ENCODE measurements at regions not wholly inside any gene's neighbourhood (a gene's known extent, or its start where the extent isn't known, plus 50 kb on each side); places are given as distances from the start of the nearest gene placed in this dataset.

DNA sequence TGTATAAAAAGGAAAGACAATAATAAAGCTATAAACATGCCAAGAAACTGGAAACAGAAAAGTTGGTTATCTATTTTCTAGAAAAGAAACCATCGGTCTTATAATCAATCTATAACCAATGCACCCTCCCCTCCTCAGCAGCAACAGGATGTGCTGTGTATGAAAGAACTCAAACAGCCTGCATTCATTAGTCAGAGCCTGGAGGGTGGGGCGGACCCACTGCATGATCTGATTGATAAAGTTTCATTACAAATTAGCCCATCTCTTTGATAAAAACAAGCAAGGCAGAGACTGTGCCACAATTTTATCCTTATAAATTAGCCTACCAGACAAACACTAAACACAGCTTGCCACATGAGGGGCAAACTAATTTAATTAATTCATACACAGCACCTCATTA is 448.1 kb downstream of the BCAT1 start:
- DNase-seq, result no peak

DNA sequence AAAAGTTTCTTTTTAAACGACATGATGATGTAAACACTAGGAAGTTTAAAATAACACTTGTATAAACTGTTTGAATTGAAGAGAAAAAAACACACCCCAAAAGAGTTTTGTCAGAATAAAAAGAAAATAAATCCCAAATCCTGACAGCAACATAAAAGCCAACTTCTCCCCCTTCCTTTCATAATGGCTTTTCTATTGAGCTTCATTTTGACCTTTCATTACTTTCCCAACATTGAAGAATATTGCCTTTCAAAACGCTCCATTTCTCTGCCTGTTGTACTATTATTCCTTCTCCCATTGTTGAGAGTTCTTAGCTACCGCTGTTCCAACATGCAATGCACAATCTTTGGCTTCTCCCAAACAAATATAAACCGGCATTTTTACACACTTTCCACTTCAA is 448.5 kb downstream of the BCAT1 start:
- DNase-seq, result no peak

DNA sequence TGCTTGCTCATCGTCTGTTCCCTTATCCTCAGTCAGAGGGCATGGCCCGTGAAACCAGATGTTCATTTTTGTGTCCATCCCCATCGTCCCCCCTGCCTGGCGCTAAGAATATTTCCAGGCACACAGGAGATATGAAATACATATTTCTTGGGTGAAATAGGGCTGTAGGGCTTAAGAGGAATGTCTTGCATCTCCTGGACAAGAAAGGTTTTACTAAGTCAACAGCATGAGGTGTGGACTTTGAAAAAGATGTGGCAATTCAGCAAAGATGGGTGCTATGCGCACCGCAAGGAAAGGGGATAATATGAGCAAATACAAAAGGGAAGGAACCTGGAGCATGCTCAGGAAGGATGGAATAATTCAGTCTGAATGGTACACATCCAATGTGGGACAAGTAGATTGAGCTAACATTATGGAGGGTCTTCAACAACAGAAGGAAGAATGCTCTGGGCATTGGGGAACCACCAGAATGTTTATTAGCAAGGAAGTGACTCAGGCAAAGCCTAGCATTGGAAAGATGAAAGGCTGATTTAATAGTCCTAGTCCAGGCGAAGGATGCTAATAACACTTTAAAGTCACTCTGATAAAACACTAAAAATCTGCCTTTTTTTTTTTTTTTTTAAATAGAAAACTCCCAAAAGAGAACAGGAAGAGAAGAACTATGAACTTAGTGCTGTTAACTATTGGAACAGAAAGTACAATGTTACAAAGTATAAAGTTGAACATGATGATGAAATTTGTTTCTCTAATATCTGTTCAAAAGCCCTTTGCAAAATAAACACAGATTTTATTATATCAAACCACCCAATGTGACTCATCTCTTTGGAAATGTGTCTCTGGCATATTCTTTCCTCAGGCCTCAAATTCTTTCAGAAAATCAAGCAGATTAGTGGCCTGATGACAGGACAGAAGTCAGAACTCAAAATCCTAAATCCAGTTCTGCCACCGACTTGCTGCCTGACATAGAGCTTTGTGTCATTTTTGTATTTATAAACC is 449.5 kb downstream of the BCAT1 start:
- DNase-seq, result no peak

DNA sequence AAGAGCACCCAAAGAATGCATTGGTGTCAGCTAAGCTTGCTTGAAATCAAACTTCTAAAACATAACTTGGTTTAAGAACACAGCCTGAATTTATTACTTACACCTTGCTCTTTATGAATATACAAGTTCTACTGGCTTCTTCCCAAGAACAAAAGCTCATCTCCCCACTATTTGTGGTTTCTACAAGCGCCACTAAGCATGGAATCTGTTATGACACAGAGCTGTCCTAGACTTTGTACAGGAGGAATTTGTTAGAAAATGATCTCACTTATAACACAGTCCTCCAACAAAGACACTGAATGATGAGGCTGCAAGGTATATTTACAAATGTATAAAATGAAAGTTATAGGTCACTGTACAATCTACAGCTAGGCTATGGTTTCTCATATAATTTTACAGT is 452.1 kb downstream of the BCAT1 start:
- DNase-seq, result no peak

DNA sequence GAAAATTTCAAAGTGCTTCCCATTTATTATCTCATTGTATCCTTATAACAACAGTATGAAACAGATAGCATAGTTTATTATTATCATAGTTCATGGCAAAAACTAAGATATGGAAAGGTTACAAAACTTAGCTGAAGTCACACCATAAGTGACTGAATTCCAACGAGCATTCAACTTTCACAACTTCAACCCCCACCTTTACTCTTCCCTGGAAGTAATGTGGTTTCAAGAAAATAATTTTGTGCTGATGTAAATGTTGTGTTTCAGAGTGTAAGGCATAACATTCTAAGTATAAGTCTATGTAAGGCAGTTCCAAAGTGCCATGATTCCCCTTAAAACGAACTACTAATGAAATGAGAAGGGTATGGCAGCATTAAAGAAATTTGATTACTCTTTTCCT is 454.5 kb downstream of the BCAT1 start:
- no peak for DNase-seq

DNA sequence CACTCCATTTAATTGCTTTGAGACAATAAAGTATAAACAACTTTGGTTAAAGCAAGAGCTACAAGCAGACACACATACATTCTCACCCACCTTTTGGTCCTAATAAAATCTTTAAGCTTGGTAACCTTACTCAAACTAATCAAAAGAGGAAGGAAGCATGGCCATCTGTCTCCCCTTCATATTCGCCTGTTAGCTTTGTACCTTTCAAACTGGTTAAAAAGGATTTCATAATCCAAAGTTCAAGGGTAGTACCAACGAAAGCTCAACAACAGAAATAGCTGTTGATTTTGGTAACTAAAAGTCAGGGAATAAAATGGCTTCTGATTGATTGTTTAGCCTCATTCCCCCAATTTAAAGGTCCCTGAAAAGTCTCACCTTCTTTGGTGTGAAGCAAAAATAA is 456.9 kb downstream of the BCAT1 start:
- DNase-seq, result no peak

DNA sequence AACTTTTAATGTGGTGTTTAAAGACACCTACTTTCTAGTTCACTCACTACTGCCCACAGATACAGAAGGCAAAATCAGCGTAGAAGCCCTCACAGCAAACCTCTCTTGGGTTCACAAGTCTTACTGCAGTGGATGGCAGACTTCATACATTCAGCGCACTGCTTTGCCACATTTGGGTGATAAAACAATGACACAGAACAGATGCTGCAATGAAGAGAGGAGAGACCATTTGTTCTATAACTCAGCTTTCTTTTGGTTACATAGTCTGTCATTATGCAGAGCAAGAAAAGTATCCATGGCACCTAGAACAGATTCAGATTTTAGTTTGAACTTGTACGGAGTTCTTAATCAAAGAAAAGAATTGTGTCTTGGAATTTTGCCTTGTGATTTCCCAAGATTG is 459.0 kb downstream of the BCAT1 start:
- no peak for DNase-seq

DNA sequence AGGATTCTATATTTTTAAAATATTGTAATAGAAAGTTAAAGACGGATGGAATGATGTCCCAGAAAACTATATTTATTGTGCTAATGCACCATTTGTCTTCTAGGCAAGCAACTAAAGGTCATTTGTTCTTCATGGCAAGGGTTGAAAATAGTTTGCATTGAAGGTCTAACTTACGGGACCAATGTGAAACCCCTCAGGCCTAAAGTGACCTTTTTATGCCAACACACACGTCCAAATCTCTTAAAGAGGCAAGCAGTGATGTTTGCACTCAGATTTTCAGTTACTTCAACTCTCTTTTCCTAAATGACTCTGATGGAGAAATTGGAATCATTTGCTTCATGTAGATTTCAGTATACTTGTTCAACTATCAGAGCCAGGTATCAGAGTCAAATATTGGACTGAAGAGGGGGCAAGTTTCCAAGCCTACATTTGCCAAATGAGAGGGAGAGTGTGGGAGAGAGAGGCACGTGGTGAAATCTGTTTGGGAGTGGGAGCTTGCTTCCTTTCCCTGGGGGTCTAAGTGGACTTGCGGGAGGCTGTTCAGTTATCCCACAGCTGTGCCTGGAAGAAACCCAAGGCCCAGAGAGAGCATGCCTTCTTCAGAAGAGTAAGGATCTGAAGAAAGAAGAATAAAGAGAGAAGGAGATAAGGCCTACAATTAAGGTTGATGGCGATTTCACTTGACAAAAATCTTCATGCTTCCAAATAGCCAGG is 459.8 kb downstream of the BCAT1 start:
- DNase-seq, result no peak

DNA sequence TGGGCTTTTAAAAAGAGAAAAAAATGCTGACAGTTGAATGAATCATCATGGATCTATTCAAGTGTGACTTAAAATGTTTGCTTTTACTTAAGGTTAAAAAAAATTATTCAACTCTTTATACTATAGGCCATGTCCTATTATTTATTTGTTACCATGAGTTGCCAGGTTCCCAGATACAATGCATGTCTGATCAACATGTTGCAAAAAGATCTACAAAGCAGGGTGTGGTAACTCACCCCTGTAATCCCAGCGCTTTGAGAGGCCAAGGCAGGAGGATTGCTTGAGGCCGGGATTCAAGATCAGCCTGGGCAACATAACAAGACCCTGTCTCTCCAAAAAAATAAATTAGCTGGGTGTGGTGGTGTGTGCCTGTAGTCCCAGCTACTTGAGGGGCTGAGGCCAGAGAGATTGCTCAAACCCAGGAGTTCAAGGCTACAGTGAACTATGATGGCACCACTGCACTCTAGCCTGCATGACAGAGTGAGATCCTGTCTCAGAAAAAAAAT is 460.8 kb downstream of the BCAT1 start:
- DNase-seq, result no peak

DNA sequence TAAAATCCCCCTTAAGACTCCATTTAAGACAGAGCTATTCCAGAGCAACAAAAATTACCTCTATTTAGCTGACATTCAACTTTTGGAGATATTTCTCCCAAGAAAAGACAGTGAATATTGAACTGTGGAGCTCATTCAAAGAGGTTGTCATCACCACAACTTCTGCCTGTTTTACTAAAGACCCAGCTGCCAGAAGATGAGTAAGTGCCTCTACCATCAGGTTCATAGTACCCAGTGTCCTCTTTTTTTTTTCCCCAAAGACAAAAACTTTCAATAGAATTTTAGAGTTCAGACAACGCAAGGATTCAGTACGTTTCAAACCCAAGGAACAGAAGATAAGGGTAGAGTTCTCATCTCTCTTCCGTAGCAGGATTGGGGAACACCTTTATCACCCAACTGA is 461.3 kb downstream of the BCAT1 start:
- DNase-seq, result no peak

DNA sequence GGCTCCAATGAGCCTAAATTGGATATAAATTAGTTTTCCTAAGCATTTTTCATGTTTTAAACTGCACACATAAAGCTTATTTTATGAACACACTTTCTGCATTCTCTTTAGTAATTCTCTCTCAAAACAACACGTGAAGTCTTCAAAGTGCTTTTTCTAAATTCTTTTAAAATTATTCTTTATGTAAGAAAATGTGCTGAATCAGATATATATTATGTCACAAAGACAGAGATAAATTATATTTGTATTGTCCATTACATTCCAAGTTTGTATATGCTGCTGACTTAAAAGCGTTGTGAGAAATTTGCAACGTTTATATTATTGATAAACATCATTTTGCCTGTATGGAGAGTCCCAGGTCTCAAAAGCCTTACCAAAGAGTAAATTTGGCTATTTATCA is 465.2 kb downstream of the BCAT1 start:
- DNase-seq, result no peak

DNA sequence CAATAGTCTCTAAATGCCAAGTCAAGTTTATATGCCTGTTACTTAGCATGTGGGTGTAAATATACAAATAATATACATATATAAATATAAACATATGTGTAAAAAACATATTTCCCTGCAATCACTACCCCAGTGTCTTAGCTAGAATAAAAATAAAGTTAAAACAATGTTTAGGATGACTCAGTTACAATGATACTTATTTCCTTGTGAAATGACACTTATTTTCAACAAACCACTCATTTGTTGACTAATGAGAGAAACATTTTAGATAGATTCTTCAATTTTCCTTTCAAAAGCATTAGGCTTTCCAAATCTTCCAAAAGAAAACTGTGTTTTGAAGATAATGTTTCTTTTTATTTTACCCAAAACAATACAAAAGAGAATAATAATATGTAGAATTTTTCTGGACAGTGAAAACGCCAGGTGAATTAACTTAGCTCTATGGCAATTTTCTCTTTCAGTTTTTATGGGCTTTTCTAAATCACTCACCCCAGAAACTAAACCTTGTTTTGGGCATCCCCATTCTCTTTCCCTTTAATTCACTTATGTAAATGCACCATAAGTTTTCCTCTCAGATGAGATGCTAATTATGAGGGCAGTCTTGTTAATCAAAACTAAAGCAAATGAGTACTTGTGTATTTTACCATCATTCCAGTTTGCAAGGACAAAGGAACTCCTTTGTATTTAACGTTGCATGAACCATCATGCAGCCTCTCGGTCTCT is 465.9 kb downstream of the BCAT1 start:
- DNase-seq, result no peak

DNA sequence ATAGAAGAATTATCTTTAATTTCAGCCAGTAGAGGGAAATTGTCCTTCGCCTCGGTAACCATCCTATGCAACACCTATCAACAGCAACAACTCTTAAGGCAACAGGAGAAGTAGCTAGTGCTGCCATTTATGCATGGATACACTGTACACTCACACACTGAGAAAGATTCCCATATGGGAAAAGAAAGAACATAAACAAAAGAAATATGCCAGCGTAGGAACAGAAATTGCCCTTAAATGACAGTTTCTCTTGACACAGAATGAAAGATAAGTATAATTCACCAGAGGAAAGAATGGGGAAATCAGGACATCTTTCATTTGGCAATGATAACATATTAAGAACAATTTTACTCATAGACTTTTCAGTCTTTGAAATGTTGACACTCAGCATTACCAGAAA is 466.9 kb downstream of the BCAT1 start:
- DNase-seq, result no peak

DNA sequence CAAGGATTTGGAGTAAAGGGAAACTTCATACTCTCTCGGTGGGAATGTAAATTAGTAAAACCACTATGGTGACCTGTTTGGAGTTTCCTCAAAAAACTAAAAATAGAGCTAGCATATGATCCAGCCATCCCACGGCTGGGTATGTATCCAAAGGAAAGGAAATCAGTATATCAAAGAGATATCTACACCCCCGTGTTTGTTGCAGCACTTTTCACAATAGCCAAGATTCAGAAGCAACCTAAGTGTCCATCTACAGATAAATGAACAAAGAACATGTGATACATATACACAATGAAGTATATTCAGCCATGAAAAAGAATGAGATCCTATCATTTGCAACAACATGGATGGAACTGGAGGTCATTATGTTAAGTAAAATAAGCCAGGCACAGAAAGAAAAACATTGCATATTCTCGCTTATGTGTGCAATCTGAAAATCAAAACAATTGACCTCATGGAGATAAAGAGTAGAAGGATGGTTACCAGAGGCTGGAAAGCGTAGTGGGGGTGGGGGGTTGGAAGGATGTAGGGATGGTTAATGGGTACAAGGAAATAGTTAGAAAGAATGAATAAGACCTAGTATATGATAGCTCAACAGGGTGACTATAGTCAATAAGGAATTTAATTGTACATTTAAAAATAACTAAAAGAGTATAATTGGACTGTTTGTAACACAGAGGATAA is 468.0 kb downstream of the BCAT1 start:
- DNase-seq, result no peak

DNA sequence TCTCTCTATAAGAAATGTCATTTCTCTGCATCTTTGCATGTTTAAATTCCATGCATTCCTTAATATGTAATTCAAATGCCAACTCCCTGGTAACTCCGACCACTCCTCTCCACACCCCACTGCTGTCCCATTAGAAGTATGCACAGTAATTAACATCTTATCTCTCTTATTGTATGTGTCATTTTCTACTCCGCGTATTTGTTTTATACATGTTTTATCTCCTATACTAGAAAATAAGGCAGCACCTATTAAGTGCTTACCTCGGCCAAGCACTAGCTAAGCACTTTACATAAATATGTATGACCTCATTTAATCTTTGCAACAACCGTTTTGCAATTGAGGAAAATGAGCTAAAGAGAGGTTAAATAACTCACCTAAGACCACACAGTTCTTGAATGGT is 469.8 kb downstream of the BCAT1 start:
- DNase-seq, result no peak

DNA sequence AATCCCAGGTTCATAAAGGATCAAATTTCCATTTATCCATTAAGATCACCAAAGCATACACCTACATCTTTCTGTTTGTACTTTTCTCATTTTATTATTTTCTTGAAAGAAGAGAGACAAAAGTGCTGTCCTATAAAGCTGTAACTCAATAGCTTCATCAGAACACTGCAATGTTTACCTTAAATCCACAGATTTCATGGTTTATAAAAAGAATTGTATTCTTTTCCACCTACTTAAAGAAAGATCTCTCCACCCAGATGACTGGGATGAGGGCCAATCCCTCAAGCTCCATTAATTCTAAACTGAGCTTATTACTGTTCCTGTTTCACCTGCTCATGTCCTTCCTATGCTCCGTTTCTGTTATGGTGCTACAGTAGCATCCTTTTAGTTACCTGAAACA is 470.6 kb downstream of the BCAT1 start:
- peak; percentile 69 for DNase-seq

DNA sequence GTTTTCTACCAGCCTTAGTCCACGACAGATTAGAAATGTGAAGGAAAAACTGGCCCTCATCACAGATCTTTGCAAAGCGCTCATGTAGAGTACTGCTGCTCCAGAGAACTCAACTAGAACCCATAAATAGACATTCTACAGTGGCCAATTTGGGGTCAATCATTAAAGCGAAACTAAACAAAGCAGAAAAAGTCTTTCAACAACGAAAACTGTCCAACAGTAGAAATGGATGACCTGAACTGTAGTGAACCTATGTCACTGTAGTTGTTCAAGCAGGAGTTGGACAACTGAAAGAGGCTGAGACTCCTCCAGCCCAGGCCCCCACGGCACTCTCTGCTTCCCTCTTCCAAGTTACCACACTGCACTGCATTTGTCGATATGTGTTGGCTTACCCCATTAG is 472.6 kb downstream of the BCAT1 start:
- DNase-seq, result no peak

DNA sequence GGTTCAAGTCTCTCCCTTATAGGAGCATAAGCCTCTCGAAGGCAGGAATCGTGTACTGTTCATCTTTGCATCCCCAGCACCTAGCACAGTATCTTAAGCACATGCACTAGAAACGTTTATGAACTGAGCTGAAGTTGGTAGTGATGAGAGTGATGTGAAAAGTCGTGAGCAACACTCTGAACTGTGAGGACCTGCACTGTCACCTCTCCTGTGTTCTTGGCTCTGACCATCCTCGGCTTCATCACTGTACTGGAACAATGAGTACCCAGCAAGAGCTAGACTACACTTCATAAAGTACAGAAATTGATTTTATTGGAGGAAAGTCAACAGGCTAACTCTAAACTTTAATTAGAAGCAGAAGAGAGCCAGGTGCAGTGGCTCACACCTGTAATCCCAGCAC is 473.6 kb downstream of the BCAT1 start:
- DNase-seq, result no peak

DNA sequence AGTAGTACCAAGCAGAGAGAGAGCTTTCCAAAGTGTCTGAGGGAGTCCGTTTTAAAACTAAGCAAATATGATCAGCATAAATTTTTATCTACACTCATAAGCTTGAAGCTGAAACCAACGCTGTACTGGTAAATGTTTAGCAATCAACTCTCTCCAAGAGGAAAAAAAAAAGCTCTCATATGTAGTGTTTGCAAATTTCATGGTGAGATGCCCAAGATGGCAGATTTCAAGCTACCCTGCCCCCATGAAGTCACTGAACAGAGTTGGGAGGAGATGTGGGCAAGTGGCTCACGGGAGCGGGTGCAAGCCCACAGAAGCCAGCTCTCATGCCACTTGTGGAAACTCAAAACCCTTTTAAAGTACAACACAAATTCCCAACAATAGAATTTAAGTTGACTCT is 475.8 kb downstream of the BCAT1 start:
- DNase-seq, result no peak

DNA sequence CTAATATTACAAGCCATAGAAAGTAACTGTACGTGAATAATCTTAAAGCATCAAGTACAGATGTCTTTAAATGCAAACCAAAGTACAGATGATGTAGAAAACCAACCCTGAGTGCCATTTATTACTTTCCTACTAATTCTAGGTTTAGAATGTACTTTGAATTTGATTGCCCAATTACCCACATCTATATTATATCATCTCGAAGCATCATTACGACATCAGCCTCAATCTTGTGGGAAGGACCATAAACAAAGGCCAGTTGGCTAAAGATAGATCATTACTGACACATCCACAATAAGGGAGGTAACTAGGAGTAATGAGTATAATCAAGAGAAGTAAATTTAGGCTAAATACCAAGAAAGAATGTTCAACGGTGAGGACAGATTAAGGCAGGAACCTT is 478.9 kb downstream of the BCAT1 start:
- DNase-seq, result no peak

DNA sequence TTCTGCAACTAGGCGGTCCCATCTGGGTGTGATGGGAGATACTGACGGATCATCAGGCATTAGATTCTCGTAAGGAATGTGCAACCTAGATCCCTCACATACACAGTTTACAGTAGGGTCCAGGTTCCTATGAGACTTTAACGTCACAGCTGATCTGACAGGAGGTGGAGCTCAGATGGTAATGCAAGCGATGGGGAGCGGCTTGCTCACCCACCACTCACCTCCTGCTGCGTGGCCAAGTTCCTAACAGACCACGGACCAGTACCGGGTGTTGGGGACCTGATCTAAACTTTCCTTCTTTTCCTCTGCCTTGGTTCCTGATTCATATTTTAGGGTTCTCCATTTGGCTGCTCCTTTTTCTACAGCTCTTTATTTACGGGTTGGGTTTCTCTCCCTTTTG is 479.8 kb downstream of the BCAT1 start:
- DNase-seq, result no peak

DNA sequence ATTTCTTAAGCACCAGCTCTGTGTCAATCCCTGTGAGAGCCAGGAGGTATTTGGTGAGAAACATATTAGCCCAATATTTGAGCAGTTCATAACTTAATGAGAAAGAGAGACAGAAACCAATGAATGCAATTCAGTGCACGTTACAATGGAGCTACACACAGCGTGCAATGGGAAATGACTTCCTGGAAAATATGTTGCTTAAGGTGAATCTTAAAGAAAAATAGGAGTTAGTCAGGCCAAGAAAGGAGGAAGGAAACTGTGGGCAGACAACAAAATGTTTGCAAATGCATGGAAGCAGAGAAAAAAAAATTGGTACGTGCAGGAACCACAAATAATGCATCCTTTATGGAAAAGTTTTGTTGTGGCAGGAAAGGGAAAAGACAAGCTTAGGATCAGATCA is 481.7 kb downstream of the BCAT1 start:
- no peak for DNase-seq

DNA sequence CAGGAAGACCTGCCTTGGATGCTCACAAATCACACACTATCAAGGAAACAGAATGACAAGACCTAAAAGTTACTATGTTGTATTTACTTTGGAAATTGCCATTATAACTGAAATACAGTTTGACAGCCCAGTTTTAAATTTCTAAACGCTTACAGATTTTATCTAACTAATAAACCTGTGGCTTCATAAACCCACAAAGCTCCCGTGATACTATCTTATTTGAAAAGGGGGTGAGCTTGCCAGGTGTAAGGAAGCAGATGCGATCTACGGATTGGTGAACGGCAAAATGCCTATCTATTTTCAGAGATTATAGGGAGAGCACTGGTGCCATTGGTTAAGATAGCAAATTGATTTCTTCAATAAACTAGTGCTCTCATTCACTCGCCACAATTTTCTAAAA is 485.5 kb downstream of the BCAT1 start:
- no peak for DNase-seq
